OCI-LY1 (cell line): ENCODE measurements at regions not wholly inside any gene's neighbourhood (a gene's known extent, or its start where the extent isn't known, plus 50 kb on each side); places are given as distances from the start of the nearest gene placed in this dataset.

Experiments used
- H2AFZ ChIP-seq: fragments of 200-600 bp; sonication (generic), shearing (Covaris generic); 2 replicates; pipeline ENCODE4 v1.6.0; 2014; ENCODE audit warnings: antibody characterized with exemption, mild to moderate bottlenecking, low read length
- H3F3A ChIP-seq: fragments of 200-600 bp; sonication (generic), shearing (Covaris generic); 2 replicates; pipeline ENCODE4 v1.6.0; 2014; ENCODE audit warnings: mild to moderate bottlenecking, antibody characterized with exemption, low read length, moderate library complexity; ENCODE audit not compliant: insufficient read depth
- H3K27ac ChIP-seq: fragments of 200-600 bp; sonication (generic); 2 replicates; pipeline ENCODE4 v1.5.1; 2014; ENCODE audit warnings: low read length, mixed run types, mild to moderate bottlenecking, low read depth; ENCODE audit not compliant: poor library complexity, severe bottlenecking
- H3K27me3 ChIP-seq: fragments of 200-600 bp; sonication (generic); 2 replicates; pipeline ENCODE4 v1.6.0; 2014; ENCODE audit warnings: antibody characterized with exemption, mild to moderate bottlenecking, low read length, moderate library complexity; ENCODE audit not compliant: insufficient read depth
- H3K36me3 ChIP-seq: fragments of 200-600 bp; sonication (generic); 2 replicates; pipeline ENCODE4 v1.6.1; 2014; ENCODE audit warnings: mild to moderate bottlenecking, antibody characterized with exemption, low read length, moderate library complexity, mixed read lengths; ENCODE audit not compliant: insufficient read depth
- H3K4me1 ChIP-seq: fragments of 200-600 bp; sonication (generic); 2 replicates; pipeline ENCODE4 v1.5.1; 2014; ENCODE audit warnings: mild to moderate bottlenecking, low read length, moderate library complexity; ENCODE audit not compliant: insufficient read depth, severe bottlenecking
- H3K4me2 ChIP-seq: fragments of 200-600 bp; sonication (generic), shearing (Covaris generic); 2 replicates; pipeline ENCODE4 v1.6.1; 2014; ENCODE audit warnings: low read length
- H3K4me3 ChIP-seq: fragments of 200-600 bp; sonication (generic); 2 replicates; pipeline ENCODE4 v1.5.1; 2014; ENCODE audit warnings: low read length, low read depth, mild to moderate bottlenecking, mixed read lengths; ENCODE audit not compliant: poor library complexity, severe bottlenecking
- H3K79me2 ChIP-seq: fragments of 200-600 bp; shearing (Covaris generic); 2 replicates; pipeline ENCODE4 v1.6.1; 2016; ENCODE audit warnings: mixed run types, low read length, mixed read lengths; ENCODE audit not compliant: insufficient read depth
- H3K9ac ChIP-seq: fragments of 200-600 bp; sonication (generic), shearing (Covaris generic); 2 replicates; pipeline ENCODE4 v1.6.1; 2014; ENCODE audit warnings: mild to moderate bottlenecking, low read length, mixed read lengths
- H3K9me2 ChIP-seq: fragments of 200-600 bp; sonication (generic), shearing (Covaris generic); 2 replicates; pipeline ENCODE4 v1.6.1; 2014; ENCODE audit warnings: low read depth, mild to moderate bottlenecking, low read length, mixed read lengths
- H3K9me3 ChIP-seq: fragments of 200-600 bp; shearing (Covaris generic); 2 replicates; pipeline ENCODE4 v1.6.1; 2014; ENCODE audit warnings: low read length, mixed read lengths
- H4K20me1 ChIP-seq: fragments of 200-600 bp; sonication (generic), shearing (Covaris generic); 2 replicates; pipeline ENCODE4 v1.6.0; 2016; ENCODE audit warnings: mild to moderate bottlenecking, low read length; ENCODE audit not compliant: insufficient read depth
- EZH2 ChIP-seq: fragments of 200-600 bp; sonication (generic), shearing (Covaris generic); IDR thresholded peaks from 2 replicates; pipeline ENCODE4 v1.8.0; 2017; ENCODE audit warnings: borderline replicate concordance, mixed run types, mild to moderate bottlenecking, antibody characterized with exemption, low read length, moderate library complexity, mixed read lengths
- TF ChIP-seq, protein P1 (sequence below): fragments of 200-600 bp; sonication (generic), shearing (Covaris generic); IDR thresholded peaks from 2 replicates; pipeline ENCODE4 v1.5.1; 2017; ENCODE audit warnings: mild to moderate bottlenecking, antibody characterized with exemption, low read length, moderate library complexity, mixed read lengths

DNA sequence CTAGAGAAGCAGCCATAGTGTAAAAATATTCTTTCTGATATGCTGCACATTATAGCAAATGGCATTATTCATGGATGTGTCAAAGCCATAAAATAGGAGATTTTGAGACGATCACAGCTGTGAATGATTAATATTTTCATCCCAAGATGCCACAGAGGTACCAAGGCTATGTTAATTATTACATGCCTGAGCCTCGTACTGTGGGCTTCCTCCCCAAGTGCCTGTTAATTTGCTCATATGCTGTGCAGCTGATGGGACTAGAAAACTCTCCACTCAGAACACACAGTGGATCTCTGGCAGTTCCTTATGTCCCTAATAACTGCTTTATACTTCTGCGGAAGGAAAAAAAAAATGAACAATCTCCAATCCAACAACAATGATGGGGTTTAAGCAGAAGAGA is 184.9 kb upstream of the TSHZ2 start:
- no peaks in the 10 kb centered on the region for H3K4me1 ChIP-seq
- TF ChIP-seq, protein P1, sequence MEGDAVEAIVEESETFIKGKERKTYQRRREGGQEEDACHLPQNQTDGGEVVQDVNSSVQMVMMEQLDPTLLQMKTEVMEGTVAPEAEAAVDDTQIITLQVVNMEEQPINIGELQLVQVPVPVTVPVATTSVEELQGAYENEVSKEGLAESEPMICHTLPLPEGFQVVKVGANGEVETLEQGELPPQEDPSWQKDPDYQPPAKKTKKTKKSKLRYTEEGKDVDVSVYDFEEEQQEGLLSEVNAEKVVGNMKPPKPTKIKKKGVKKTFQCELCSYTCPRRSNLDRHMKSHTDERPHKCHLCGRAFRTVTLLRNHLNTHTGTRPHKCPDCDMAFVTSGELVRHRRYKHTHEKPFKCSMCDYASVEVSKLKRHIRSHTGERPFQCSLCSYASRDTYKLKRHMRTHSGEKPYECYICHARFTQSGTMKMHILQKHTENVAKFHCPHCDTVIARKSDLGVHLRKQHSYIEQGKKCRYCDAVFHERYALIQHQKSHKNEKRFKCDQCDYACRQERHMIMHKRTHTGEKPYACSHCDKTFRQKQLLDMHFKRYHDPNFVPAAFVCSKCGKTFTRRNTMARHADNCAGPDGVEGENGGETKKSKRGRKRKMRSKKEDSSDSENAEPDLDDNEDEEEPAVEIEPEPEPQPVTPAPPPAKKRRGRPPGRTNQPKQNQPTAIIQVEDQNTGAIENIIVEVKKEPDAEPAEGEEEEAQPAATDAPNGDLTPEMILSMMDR: no peak
- no peak for TF ChIP-seq EZH2
- H3K27me3 ChIP-seq: no peaks in the 10 kb centered on the region
- no peak overlapping the region for H3K27ac ChIP-seq
- no peak overlapping the region for H3K4me2 ChIP-seq
- no peaks in the 10 kb centered on the region for H4K20me1 ChIP-seq
- H2AFZ ChIP-seq: no peak overlapping the region
- no peaks in the 10 kb centered on the region for H3K36me3 ChIP-seq
- H3K4me3 ChIP-seq: no peak overlapping the region
- H3F3A ChIP-seq: no peaks in the 10 kb centered on the region
- no peaks in the 10 kb centered on the region for H3K9me2 ChIP-seq
- H3K79me2 ChIP-seq: no peaks in the 10 kb centered on the region
- no peaks in the 10 kb centered on the region for H3K9me3 ChIP-seq
- H3K9ac ChIP-seq: no peak overlapping the region

DNA sequence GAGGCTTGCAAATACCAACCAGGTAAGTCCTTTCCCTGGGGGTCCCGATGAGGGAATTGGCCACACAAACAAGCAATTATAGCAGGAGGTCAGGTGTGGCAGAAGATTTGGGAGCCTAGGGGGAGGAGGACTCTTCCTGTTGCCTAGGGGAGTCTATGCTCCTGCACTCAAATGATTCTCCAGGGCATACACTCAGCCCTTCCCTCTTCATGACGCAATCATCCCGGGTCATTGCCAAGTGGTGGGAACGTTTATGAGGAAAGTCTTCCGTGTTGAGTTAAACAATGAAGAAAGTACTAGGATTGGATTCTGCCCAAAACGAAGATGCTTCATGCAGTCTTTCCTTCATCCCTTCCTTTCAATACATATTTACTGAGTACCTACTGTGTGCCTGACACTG is 186.5 kb upstream of the TSHZ2 start:
- no peak overlapping the region for H3K27ac ChIP-seq
- no peak overlapping the region for H3K4me2 ChIP-seq
- no peak overlapping the region for H2AFZ ChIP-seq
- H3K36me3 ChIP-seq: no peaks in the 10 kb centered on the region
- no peak overlapping the region for H3K9ac ChIP-seq
- no peaks in the 10 kb centered on the region for H3K4me1 ChIP-seq
- no peaks in the 10 kb centered on the region for H3K79me2 ChIP-seq
- H3K9me2 ChIP-seq: no peaks in the 10 kb centered on the region
- H3K4me3 ChIP-seq: no peak overlapping the region
- H3K9me3 ChIP-seq: no peaks in the 10 kb centered on the region
- no peaks in the 10 kb centered on the region for H3F3A ChIP-seq
- H4K20me1 ChIP-seq: no peaks in the 10 kb centered on the region
- TF ChIP-seq EZH2: no peak
- TF ChIP-seq, protein P1: no peak
- H3K27me3 ChIP-seq: no peaks in the 10 kb centered on the region

DNA sequence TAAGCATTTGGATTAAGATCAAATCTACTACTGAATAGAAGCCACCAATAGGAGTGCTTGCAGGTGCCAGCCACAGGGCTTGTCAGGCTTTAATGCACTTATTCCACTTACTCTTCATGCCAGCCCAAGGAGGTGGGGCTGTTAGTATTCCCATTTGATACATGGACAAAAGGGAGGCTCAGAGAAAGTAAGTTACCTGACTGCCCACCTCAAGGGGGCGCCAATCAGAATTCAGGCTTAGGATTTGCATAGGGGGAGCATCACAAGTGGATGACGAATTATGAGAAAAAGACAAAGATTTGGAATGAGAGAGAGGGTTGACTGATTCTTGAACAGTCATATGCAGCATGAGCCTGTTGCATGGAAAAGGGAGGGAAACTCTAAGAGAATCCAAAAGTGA is 188.4 kb upstream of the TSHZ2 start:
- Histone ChIP-seq H2AFZ (no peak overlapping the region), H3K79me2 (no peaks in the 10 kb centered on the region), H3K4me2 (no peak overlapping the region), H3K9me3 (no peaks in the 10 kb centered on the region), H4K20me1 (no peaks in the 10 kb centered on the region), H3K9me2 (no peaks in the 10 kb centered on the region), H3K27me3 (no peaks in the 10 kb centered on the region), H3K9ac (no peak overlapping the region), H3K4me3 (no peak overlapping the region), H3K36me3 (no peaks in the 10 kb centered on the region), H3F3A (no peaks in the 10 kb centered on the region), H3K27ac (no peak overlapping the region), H3K4me1 (no peaks in the 10 kb centered on the region)
- TF ChIP-seq, protein P1: peak; percentile 45; the same call in 1 of the 2 replicates
- no peak for TF ChIP-seq EZH2
